ENCODE measurements at regions not wholly inside any gene's neighbourhood (a gene's known extent, or its start where the extent isn't known, plus 50 kb on each side); places are given as distances from the start of the nearest gene placed in this dataset.

DNA sequence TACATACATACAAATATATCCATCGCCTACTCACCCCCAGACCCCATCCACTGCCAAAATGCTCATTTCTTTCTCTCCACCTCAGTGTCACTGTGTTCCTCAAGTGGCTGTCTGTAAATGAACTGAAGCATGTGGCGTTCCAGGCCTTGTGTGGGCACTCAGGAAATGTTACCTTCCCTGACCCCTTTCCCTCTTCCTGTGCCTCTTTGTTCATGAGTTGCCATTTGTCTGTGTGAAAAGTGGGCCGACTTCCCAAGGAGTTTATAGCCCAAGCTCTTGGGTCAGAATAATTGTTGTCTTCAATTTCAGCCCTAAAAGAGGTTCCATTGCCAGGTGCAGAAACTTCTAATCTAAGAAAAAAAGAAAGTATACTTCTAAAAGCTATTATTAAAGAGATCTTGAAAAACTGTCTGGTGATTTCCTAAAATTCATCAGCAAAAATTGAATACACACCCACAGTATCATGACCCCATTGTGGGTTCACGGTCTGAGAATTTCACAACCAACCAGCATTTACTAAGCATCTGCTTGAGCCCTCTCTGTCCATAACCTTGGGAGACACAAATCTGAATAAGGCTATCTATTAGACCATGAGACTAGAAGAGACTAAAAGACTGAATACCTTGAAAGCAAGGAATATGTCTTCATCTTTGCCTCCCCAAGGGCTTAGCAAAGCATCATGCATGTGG lies 201.4 kb upstream of the EEA1 start:
- TF ChIP-seq, protein P1, sequence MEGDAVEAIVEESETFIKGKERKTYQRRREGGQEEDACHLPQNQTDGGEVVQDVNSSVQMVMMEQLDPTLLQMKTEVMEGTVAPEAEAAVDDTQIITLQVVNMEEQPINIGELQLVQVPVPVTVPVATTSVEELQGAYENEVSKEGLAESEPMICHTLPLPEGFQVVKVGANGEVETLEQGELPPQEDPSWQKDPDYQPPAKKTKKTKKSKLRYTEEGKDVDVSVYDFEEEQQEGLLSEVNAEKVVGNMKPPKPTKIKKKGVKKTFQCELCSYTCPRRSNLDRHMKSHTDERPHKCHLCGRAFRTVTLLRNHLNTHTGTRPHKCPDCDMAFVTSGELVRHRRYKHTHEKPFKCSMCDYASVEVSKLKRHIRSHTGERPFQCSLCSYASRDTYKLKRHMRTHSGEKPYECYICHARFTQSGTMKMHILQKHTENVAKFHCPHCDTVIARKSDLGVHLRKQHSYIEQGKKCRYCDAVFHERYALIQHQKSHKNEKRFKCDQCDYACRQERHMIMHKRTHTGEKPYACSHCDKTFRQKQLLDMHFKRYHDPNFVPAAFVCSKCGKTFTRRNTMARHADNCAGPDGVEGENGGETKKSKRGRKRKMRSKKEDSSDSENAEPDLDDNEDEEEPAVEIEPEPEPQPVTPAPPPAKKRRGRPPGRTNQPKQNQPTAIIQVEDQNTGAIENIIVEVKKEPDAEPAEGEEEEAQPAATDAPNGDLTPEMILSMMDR (IDR thresholded peaks at IDR 0.05) = no peak
- no peak for DNase-seq
- H3K4me3 Mint-ChIP-seq = no peak overlapping the region
- H3K9me3 Mint-ChIP-seq = no peaks in the 10 kb centered on the region
- no peaks in the 10 kb centered on the region for H3K36me3 Mint-ChIP-seq (ENCODE audit: low read depth)
- H3K4me1 Mint-ChIP-seq (ENCODE audit: low read depth) = peaks cover 40% of the 10 kb centered on the region
- H3K27ac Mint-ChIP-seq = no peak overlapping the region
- no peaks in the 10 kb centered on the region for H3K27me3 Mint-ChIP-seq (ENCODE audit: insufficient read depth)

DNA sequence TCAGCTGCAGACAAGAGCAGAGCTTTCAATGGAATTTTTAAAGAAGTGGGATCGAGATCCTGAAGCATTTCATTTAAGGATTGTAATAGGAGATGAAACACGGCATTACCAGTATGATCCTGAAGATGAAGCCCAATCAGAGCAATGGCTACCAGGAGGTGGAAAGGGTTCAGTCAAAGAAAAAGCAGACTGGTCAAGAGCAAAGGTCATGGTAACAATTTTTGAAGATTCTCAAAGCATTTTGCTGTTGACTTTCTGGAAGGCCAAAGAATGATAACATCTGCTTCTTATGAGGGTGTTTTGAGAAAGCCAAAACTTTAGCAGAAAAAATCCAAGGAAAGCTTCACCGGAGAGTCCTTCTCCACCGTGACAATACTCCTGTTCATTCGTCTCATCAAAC lies 204.3 kb upstream of the EEA1 start:
- Mint-ChIP-seq H3K27ac (no peak overlapping the region), H3K4me3 (no peak overlapping the region), H3K4me1 (ENCODE audit: low read depth) (peaks cover 41% of the 10 kb centered on the region), H3K27me3 (ENCODE audit: insufficient read depth) (no peaks in the 10 kb centered on the region), H3K36me3 (ENCODE audit: low read depth) (no peaks in the 10 kb centered on the region), H3K9me3 (no peaks in the 10 kb centered on the region)
- TF ChIP-seq, protein P1 (IDR thresholded peaks at IDR 0.05) = no peak
- no peak for DNase-seq

GRCh38 chr12:93134175-93134890 lies 205.2 kb upstream of the EEA1 start:
- H3K36me3 Mint-ChIP-seq (ENCODE audit: low read depth) = no peaks in the 10 kb centered on the region

GRCh38 chr12:93134893-93135285 lies 205.8 kb upstream of the EEA1 start:
- H3K9me3 Mint-ChIP-seq = no peaks in the 10 kb centered on the region
- peak overlapping the region; percentile 51; the same call in 1 of the 2 replicates for H3K27ac Mint-ChIP-seq
- H3K4me3 Mint-ChIP-seq = no peak overlapping the region
- peaks cover 55% of the 10 kb centered on the region for H3K4me1 Mint-ChIP-seq (ENCODE audit: low read depth)
- no peaks in the 10 kb centered on the region for H3K36me3 Mint-ChIP-seq (ENCODE audit: low read depth)
- H3K27me3 Mint-ChIP-seq (ENCODE audit: insufficient read depth) = no peaks in the 10 kb centered on the region; the same call in 1 of the 2 replicates
- no peak for DNase-seq
- TF ChIP-seq, protein P1 (IDR thresholded peaks at IDR 0.05) = no peak

More at GRCh38 chr12:93134175-93134890, 205.2 kb upstream of the EEA1 start:
- Mint-ChIP-seq H3K27ac (no peak overlapping the region), H3K27me3 (ENCODE audit: insufficient read depth) (no peaks in the 10 kb centered on the region; the same call in 1 of the 2 replicates), H3K9me3 (no peaks in the 10 kb centered on the region), H3K4me3 (no peak overlapping the region), H3K4me1 (ENCODE audit: low read depth) (peaks cover 51% of the 10 kb centered on the region)
- TF ChIP-seq, protein P1 (IDR thresholded peaks at IDR 0.05) = no peak
- DNase-seq = no peak

- no peak overlapping the region for H3K4me3 Mint-ChIP-seq
- no peaks in the 10 kb centered on the region for H3K9me3 Mint-ChIP-seq
- H3K36me3 Mint-ChIP-seq (ENCODE audit: low read depth) = no peaks in the 10 kb centered on the region
- peaks cover 55% of the 10 kb centered on the region for H3K4me1 Mint-ChIP-seq (ENCODE audit: low read depth)
- no peaks in the 10 kb centered on the region; the same call in 1 of the 2 replicates for H3K27me3 Mint-ChIP-seq (ENCODE audit: insufficient read depth)
- peak overlapping the region; percentile 51 for H3K27ac Mint-ChIP-seq
- TF ChIP-seq, protein P1 (IDR thresholded peaks at IDR 0.05) = no peak
- peak; percentile 22 for DNase-seq
Observed at GRCh38 chr12:93135286-93136239, 206.5 kb upstream of the EEA1 start.
